H9 (cell line): ENCODE measurements at regions not wholly inside any gene's neighbourhood (a gene's known extent, or its start where the extent isn't known, plus 50 kb on each side); places are given as distances from the start of the nearest gene placed in this dataset.

Source experiments
- DNase-seq: peaks from one replicate; pipeline ENCODE4 v3.0.0-alpha.2; 2017
- H2AFZ ChIP-seq: one replicate; pipeline ENCODE4 v1.6.1; 2013; ENCODE audit warnings: mild to moderate bottlenecking, low read length, control low read depth, moderate library complexity
- H2AK5ac ChIP-seq: 2 replicates; pipeline ENCODE4 v1.6.1; 2013; ENCODE audit warnings: low read length, control low read depth, mixed read lengths; ENCODE audit not compliant: insufficient read length
- H2BK120ac ChIP-seq: one replicate; pipeline ENCODE4 v1.6.1; 2013; ENCODE audit warnings: low read depth, mild to moderate bottlenecking, low read length, control low read depth, inconsistent platforms; ENCODE audit not compliant: poor library complexity, severe bottlenecking
- H2BK12ac ChIP-seq: 2 replicates; pipeline ENCODE4 v1.6.1; 2013; ENCODE audit warnings: low read length, control low read depth, mixed read lengths, low read depth; ENCODE audit not compliant: insufficient read length
- H2BK15ac ChIP-seq: 2 replicates; pipeline ENCODE4 v1.6.1; 2013; ENCODE audit warnings: low read depth, low read length, control low read depth
- H2BK20ac ChIP-seq: one replicate; pipeline ENCODE4 v1.6.1; 2013; ENCODE audit warnings: low read depth, mild to moderate bottlenecking, low read length, control low read depth, inconsistent platforms; ENCODE audit not compliant: poor library complexity, severe bottlenecking
- H2BK5ac ChIP-seq: 2 replicates; pipeline ENCODE4 v1.6.1; 2013; ENCODE audit warnings: low read length, control low read depth, mixed read lengths; ENCODE audit not compliant: insufficient read length
- H3K14ac ChIP-seq: 2 replicates; pipeline ENCODE4 v1.6.1; 2013; ENCODE audit warnings: low read length, control low read depth; ENCODE audit not compliant: insufficient read depth
- H3K18ac ChIP-seq: 2 replicates; pipeline ENCODE4 v1.6.1; 2013; ENCODE audit warnings: low read depth, mild to moderate bottlenecking, mixed read lengths, low read length, control low read depth; ENCODE audit not compliant: insufficient read length
- H3K23ac ChIP-seq: 2 replicates; pipeline ENCODE4 v1.6.1; 2013; ENCODE audit warnings: low read length, control low read depth, mixed read lengths, low read depth; ENCODE audit not compliant: insufficient read length
- H3K23me2 ChIP-seq: 2 replicates; pipeline ENCODE4 v1.6.1; 2013; ENCODE audit warnings: low read depth, mild to moderate bottlenecking, mixed read lengths, low read length, control low read depth; ENCODE audit not compliant: insufficient read length, poor library complexity, severe bottlenecking
- H3K27ac ChIP-seq: 2 replicates; pipeline ENCODE4 v1.5.1; 2013; ENCODE audit warnings: low read length, control low read depth, mixed read lengths, low read depth; ENCODE audit not compliant: insufficient read length
- H3K27me3 ChIP-seq: 2 replicates; pipeline ENCODE4 v1.6.1; 2013; ENCODE audit warnings: low read length, control low read depth, inconsistent platforms; ENCODE audit not compliant: insufficient read depth
- H3K4ac ChIP-seq: 2 replicates; pipeline ENCODE4 v1.6.1; 2013; ENCODE audit warnings: low read depth, mild to moderate bottlenecking, control low read depth, inconsistent platforms, low read length, moderate library complexity
- H3K4me1 ChIP-seq: 2 replicates; pipeline ENCODE4 v1.6.1; 2013; ENCODE audit warnings: low read length, control low read depth, inconsistent platforms; ENCODE audit not compliant: insufficient read depth
- H3K4me2 ChIP-seq: 2 replicates; pipeline ENCODE4 v1.6.1; 2013; ENCODE audit warnings: low read length, control low read depth, mixed read lengths; ENCODE audit not compliant: insufficient read length, insufficient read depth
- H3K56ac ChIP-seq: 2 replicates; pipeline ENCODE4 v1.6.1; 2013; ENCODE audit warnings: low read depth, mild to moderate bottlenecking, mixed read lengths, low read length, control low read depth; ENCODE audit not compliant: insufficient read length
- H3K79me1 ChIP-seq: 2 replicates; pipeline ENCODE4 v1.6.1; 2013; ENCODE audit warnings: low read depth, mild to moderate bottlenecking, moderate library complexity, low read length, control low read depth, inconsistent platforms; ENCODE audit not compliant: insufficient read depth, poor library complexity, severe bottlenecking
- H3K79me2 ChIP-seq: 2 replicates; pipeline ENCODE4 v1.6.1; 2013; ENCODE audit warnings: low read length, control low read depth, inconsistent platforms; ENCODE audit not compliant: insufficient read depth
- H3K9ac ChIP-seq: 2 replicates; pipeline ENCODE4 v1.6.1; 2013; ENCODE audit warnings: low read length, control low read depth, mixed read lengths; ENCODE audit not compliant: insufficient read length; ENCODE audit errors: extremely low read depth
- H3K9me3 ChIP-seq: one replicate; pipeline ENCODE4 v1.6.1; 2013; ENCODE audit warnings: low read depth, low read length, inconsistent platforms; ENCODE audit not compliant: control insufficient read depth
- H3T11ph ChIP-seq: one replicate; pipeline ENCODE4 v1.6.1; 2013; ENCODE audit warnings: mild to moderate bottlenecking, low read length, control low read depth, inconsistent platforms
- H4K20me1 ChIP-seq: one replicate; pipeline ENCODE4 v1.6.1; 2013; ENCODE audit not compliant: control insufficient read depth, insufficient read length, insufficient read depth
- H4K5ac ChIP-seq: 2 replicates; pipeline ENCODE4 v1.6.1; 2013; ENCODE audit warnings: low read depth, mild to moderate bottlenecking, mixed read lengths, low read length, control low read depth; ENCODE audit not compliant: insufficient read length
- H4K8ac ChIP-seq: replicated peaks from 2 replicates; pipeline ENCODE4 v1.6.1; 2013; ENCODE audit warnings: low read length, control low read depth, mixed read lengths, low read depth; ENCODE audit not compliant: insufficient read length
- H4K91ac ChIP-seq: 2 replicates; pipeline ENCODE4 v1.6.1; 2013; ENCODE audit warnings: low read depth, mild to moderate bottlenecking, moderate library complexity, mixed read lengths, low read length, control low read depth; ENCODE audit not compliant: insufficient read length
- H3K27ac Mint-ChIP-seq, 3 experiments: 2 replicates in 2 of 3; 3 replicates in 1 of 3; pipeline ENCODE4 v1.8.0; 2020 to 2021; ENCODE audit warnings: mixed read lengths in 3 of 3, mild to moderate bottlenecking in 1 of 3, moderate library complexity in 1 of 3
- H3K27me3 Mint-ChIP-seq: 2 replicates; pipeline ENCODE4 v1.8.0; 2021; ENCODE audit warnings: low read depth, mild to moderate bottlenecking, moderate library complexity, mixed read lengths
- H3K36me3 Mint-ChIP-seq, 3 experiments: 2 replicates in 2 of 3; 3 replicates in 1 of 3; pipeline ENCODE4 v1.8.0; 2020 to 2021; ENCODE audit warnings: low read depth in 3 of 3, mixed read lengths in 3 of 3; ENCODE audit not compliant: insufficient read depth in 1 of 3
- H3K4me1 Mint-ChIP-seq, 2 experiments: 2 replicates each; pipeline ENCODE4 v1.8.0; 2020; ENCODE audit warnings: mixed read lengths in 2 of 2
- H3K4me3 Mint-ChIP-seq, 2 experiments: 2 replicates in 1 of 2; 3 replicates in 1 of 2; pipeline ENCODE4 v1.8.0; 2020 to 2021; ENCODE audit warnings: mild to moderate bottlenecking in 2 of 2, mixed read lengths in 2 of 2, moderate library complexity in 1 of 2
- H3K9me3 Mint-ChIP-seq, 2 experiments: 2 replicates in 1 of 2; 3 replicates in 1 of 2; pipeline ENCODE4 v1.8.0; 2020; ENCODE audit warnings: mild to moderate bottlenecking in 2 of 2, mixed read lengths in 2 of 2, moderate library complexity in 1 of 2
- WGBS: extraction: QIAGEN DNeasy Blood & Tissue Kit; methylation state at CpG from one replicate; pipeline ENCODE4 v1.1.7; 2013; ENCODE audit warnings: missing lambda C conversion rate, low lambda C conversion rate, mixed read lengths; ENCODE audit not compliant: insufficient read length; ENCODE audit errors: extremely low coverage; 5-methylcytosine and 5-hydroxymethylcytosine counted together
- TF ChIP-seq, protein P1 (sequence below): fragments of 200-600 bp; sonication (generic); conservative IDR thresholded peaks from 3 replicates; pipeline ENCODE4 v1.8.0; 2021; ENCODE audit warnings: antibody characterized with exemption, mild to moderate bottlenecking

- Mint-ChIP-seq H3K36me3 (peaks cover 0 to 6% (median 6%) of the 10 kb centered on the region in 3 experiments; a peak in 4 of 7 replicates), H3K27ac (no peak overlapping the region), H3K27me3 (no peaks in the 10 kb centered on the region), H3K9me3 (peaks cover 2 to 6% of the 10 kb centered on the region in 2 experiments; a peak in 4 of 5 replicates), H3K4me3 (no peak overlapping the region), H3K4me1 (peaks cover 14 to 16% of the 10 kb centered on the region in 2 experiments)
- H4K91ac ChIP-seq, result no peak overlapping the region
- no peak overlapping the region for H2AK5ac ChIP-seq
- H3K27ac ChIP-seq, result no peak overlapping the region
- H3K23ac ChIP-seq, result no peak overlapping the region
- H3K18ac ChIP-seq, result no peak overlapping the region
- H2BK15ac ChIP-seq, result no peak overlapping the region
- no peak overlapping the region for H3K9ac ChIP-seq
- no peak overlapping the region for H2BK12ac ChIP-seq
- peaks cover 3% of the 10 kb centered on the region; the same call in 1 of the 2 replicates for H3K4me1 ChIP-seq
- H3K56ac ChIP-seq, result no peak overlapping the region
- no peak for DNase-seq
- TF ChIP-seq, protein P1, sequence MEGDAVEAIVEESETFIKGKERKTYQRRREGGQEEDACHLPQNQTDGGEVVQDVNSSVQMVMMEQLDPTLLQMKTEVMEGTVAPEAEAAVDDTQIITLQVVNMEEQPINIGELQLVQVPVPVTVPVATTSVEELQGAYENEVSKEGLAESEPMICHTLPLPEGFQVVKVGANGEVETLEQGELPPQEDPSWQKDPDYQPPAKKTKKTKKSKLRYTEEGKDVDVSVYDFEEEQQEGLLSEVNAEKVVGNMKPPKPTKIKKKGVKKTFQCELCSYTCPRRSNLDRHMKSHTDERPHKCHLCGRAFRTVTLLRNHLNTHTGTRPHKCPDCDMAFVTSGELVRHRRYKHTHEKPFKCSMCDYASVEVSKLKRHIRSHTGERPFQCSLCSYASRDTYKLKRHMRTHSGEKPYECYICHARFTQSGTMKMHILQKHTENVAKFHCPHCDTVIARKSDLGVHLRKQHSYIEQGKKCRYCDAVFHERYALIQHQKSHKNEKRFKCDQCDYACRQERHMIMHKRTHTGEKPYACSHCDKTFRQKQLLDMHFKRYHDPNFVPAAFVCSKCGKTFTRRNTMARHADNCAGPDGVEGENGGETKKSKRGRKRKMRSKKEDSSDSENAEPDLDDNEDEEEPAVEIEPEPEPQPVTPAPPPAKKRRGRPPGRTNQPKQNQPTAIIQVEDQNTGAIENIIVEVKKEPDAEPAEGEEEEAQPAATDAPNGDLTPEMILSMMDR, result no peak
- H3K79me2 ChIP-seq, result no peaks in the 10 kb centered on the region
- H3K79me1 ChIP-seq, result no peaks in the 10 kb centered on the region
- H2AFZ ChIP-seq, result no peak overlapping the region
- no peak overlapping the region for H4K5ac ChIP-seq
- no peaks in the 10 kb centered on the region for H4K20me1 ChIP-seq
- H4K8ac ChIP-seq, result no peak overlapping the region
- H3K14ac ChIP-seq, result no peak overlapping the region
- no peaks in the 10 kb centered on the region for H3K23me2 ChIP-seq
- no peak overlapping the region for H3T11ph ChIP-seq
- H2BK20ac ChIP-seq, result no peak overlapping the region
- H3K4ac ChIP-seq, result no peak overlapping the region
- no CpG with 5 or more reads among the region's 10 CpGs for WGBS
- no peaks in the 10 kb centered on the region for H3K9me3 ChIP-seq
- no peak overlapping the region for H3K4me2 ChIP-seq
- no peak overlapping the region for H2BK5ac ChIP-seq
- H2BK120ac ChIP-seq, result no peak overlapping the region
- no peaks in the 10 kb centered on the region for H3K27me3 ChIP-seq
Measured at GRCh38 chr16:17773698-17774101, 302.9 kb upstream of the XYLT1 start.
